ENCODE measurements at regions not wholly inside any gene's neighbourhood (a gene's known extent, or its start where the extent isn't known, plus 50 kb on each side); places are given as distances from the start of the nearest gene placed in this dataset.
"Not testable (repeated sequence)": the region's sequence is repeated elsewhere in the genome, so short reads cannot be mapped to it uniquely, and the experiment has no call there.

GRCh38 chr3:102361101-102361500 lies 73.7 kb upstream of the ZPLD1 start:
- 17% methylated on average over 3 of the region's 3 CpGs for WGBS
- TF ChIP-seq POLR2AphosphoS5 (IDR thresholded peaks at IDR 0.05) (no peak), CTCF (IDR thresholded peaks at IDR 0.05) (no peak), POLR2A (IDR thresholded peaks at IDR 0.05) (no peak), EP300 (IDR thresholded peaks at IDR 0.05) (no peak)
- no peaks in the 10 kb centered on the region for H3K9me3 ChIP-seq
- H3K36me3 ChIP-seq = no peaks in the 10 kb centered on the region
- H3K27ac ChIP-seq = no peak overlapping the region
- DNase-seq (ENCODE audit: low spot score in 2 of 2) = no peak
- H3K27me3 ChIP-seq = no peaks in the 10 kb centered on the region
- H3K4me1 ChIP-seq = peaks cover 4% of the 10 kb centered on the region
- H3K4me3 ChIP-seq = no peak overlapping the region

- not testable (repeated sequence) for H3K9me3 ChIP-seq; DNase-seq (ENCODE audit: low spot score in 2 of 2); H3K4me1 ChIP-seq; H3K36me3 ChIP-seq; H3K4me3 ChIP-seq; H3K27me3 ChIP-seq; H3K27ac ChIP-seq
- WGBS = 88% methylated on average over 1 of the region's 1 CpG
Measured at GRCh38 chr3:102366116-102366515, 68.7 kb upstream of the ZPLD1 start.

GRCh38 chr3:102374863-102375634 lies 59.8 kb upstream of the ZPLD1 start:
- no peak overlapping the region for H3K27ac ChIP-seq
- H3K4me1 ChIP-seq = peaks cover 6% of the 10 kb centered on the region
- TF ChIP-seq POLR2AphosphoS5 (IDR thresholded peaks at IDR 0.05) = no peak
- no peak for TF ChIP-seq EP300 (IDR thresholded peaks at IDR 0.05)
- TF ChIP-seq CTCF (IDR thresholded peaks at IDR 0.05) = no peak
- TF ChIP-seq POLR2A (IDR thresholded peaks at IDR 0.05) = no peak
- no peak for DNase-seq (ENCODE audit: low spot score in 2 of 2)
- H3K27me3 ChIP-seq = no peaks in the 10 kb centered on the region
- WGBS = 80% methylated on average over 2 of the region's 2 CpGs
- H3K9me3 ChIP-seq = no peaks in the 10 kb centered on the region
- no peaks in the 10 kb centered on the region for H3K36me3 ChIP-seq
- no peak overlapping the region for H3K4me3 ChIP-seq

GRCh38 chr3:102378216-102378615 lies 56.6 kb upstream of the ZPLD1 start:
- no peak for TF ChIP-seq EP300 (IDR thresholded peaks at IDR 0.05)
- Histone ChIP-seq H3K4me1 (peaks cover 6% of the 10 kb centered on the region), H3K4me3 (no peak overlapping the region), H3K27ac (no peak overlapping the region), H3K9me3 (no peaks in the 10 kb centered on the region), H3K36me3 (no peaks in the 10 kb centered on the region), H3K27me3 (no peaks in the 10 kb centered on the region)
- DNase-seq (ENCODE audit: low spot score in 2 of 2) = no peak
- 53% methylated on average over 4 of the region's 4 CpGs for WGBS

GRCh38 chr3:102382201-102382600 lies 52.6 kb upstream of the ZPLD1 start:
- not testable (repeated sequence) for H3K27ac ChIP-seq; H3K4me3 ChIP-seq; H3K36me3 ChIP-seq; H3K9me3 ChIP-seq; H3K27me3 ChIP-seq; H3K4me1 ChIP-seq; DNase-seq (ENCODE audit: low spot score in 2 of 2)
- 92% methylated on average over 6 of the region's 6 CpGs for WGBS
